Natural killer cell (primary cell): ENCODE measurements at regions not wholly inside any gene's neighbourhood (a gene's known extent, or its start where the extent isn't known, plus 50 kb on each side); places are given as distances from the start of the nearest gene placed in this dataset.

Experiments
- ATAC-seq, 3 donors: fragments of 150-1000 bp in 2 of 3; fragments of 200-7000 bp in 1 of 3; cut with Tn5 transposase; 1 replicate in 1 of 3; 2 replicates in 2 of 3; pipeline ENCODE4 v1.10.0; 2021; ENCODE audit warnings: mild to moderate bottlenecking in 2 of 3, moderate library complexity in 2 of 3
- DNase-seq, 2 donors: peaks; one replicate each; pipeline versions ENCODE4 v3.0.0 to v3.0.0-alpha.2; 2013 to 2021; ENCODE audit warnings: mixed read lengths in 1 of 2
- H3K27ac ChIP-seq: one replicate; pipeline ENCODE4 v1.5.1; 2013; ENCODE audit warnings: mild to moderate bottlenecking, low read length
- H3K27me3 ChIP-seq: one replicate; pipeline ENCODE4 v1.6.1; 2013; ENCODE audit warnings: low read length; ENCODE audit not compliant: control insufficient read depth, insufficient read depth
- H3K36me3 ChIP-seq: one replicate; pipeline ENCODE4 v1.6.1; 2013; ENCODE audit warnings: low read length; ENCODE audit not compliant: control insufficient read depth, insufficient read depth
- H3K4me1 ChIP-seq: one replicate; pipeline ENCODE4 v1.6.1; 2013; ENCODE audit warnings: low read length; ENCODE audit not compliant: control insufficient read depth, insufficient read depth
- H3K4me3 ChIP-seq: one replicate; pipeline ENCODE4 v1.5.1; 2013; ENCODE audit warnings: low read length
- H3K9me3 ChIP-seq: one replicate; pipeline ENCODE4 v1.6.1; 2013; ENCODE audit warnings: low read length; ENCODE audit not compliant: control insufficient read depth, insufficient read depth
- H3K27ac Mint-ChIP-seq, 2 donors: one replicate each; pipeline ENCODE4 v1.8.0; 2022; ENCODE audit warnings: mild to moderate bottlenecking in 2 of 2, mixed read lengths in 2 of 2, moderate library complexity in 1 of 2
- H3K27me3 Mint-ChIP-seq, 2 donors: one replicate each; pipeline ENCODE4 v1.8.0; 2022; ENCODE audit warnings: low read depth in 2 of 2, mixed read lengths in 2 of 2
- H3K36me3 Mint-ChIP-seq: one replicate; pipeline ENCODE4 v1.8.0; 2022; ENCODE audit warnings: mixed read lengths
- H3K4me1 Mint-ChIP-seq, 2 donors: one replicate each; pipeline ENCODE4 v1.8.0; 2022; ENCODE audit warnings: mixed read lengths in 2 of 2
- H3K4me3 Mint-ChIP-seq: one replicate; pipeline ENCODE4 v1.8.0; 2022; ENCODE audit warnings: mild to moderate bottlenecking, moderate library complexity, mixed read lengths
- H3K9me3 Mint-ChIP-seq, 2 donors: one replicate each; pipeline ENCODE4 v1.8.0; 2022; ENCODE audit warnings: mixed read lengths in 2 of 2
- WGBS: methylation state at CpG from one replicate; pipeline ENCODE4 v1.1.7; 2013; ENCODE audit warnings: missing lambda C conversion rate; ENCODE audit not compliant: insufficient coverage; 5-methylcytosine and 5-hydroxymethylcytosine counted together
- intact Hi-C: fragments of 100-400 bp; cut with micrococcal nuclease; formaldehyde crosslinking; loops from one replicate; pipeline ENCODE4 v1.14.2; 2022
- TF ChIP-seq, protein P1 (sequence below): fragments of 200-600 bp; IDR thresholded peaks from one replicate; pipeline ENCODE4 v1.8.0; 2022; ENCODE audit warnings: antibody characterized with exemption

GRCh38 chr17:77687921-77688320 lies 270.6 kb upstream of the TNRC6C start:
- Mint-ChIP-seq H3K27ac (no peak overlapping the region), H3K27me3 (peaks cover 6 to 25% of the 10 kb centered on the region in 2 donors), H3K4me1 (peaks cover 22 to 24% of the 10 kb centered on the region in 2 donors), H3K9me3 (no peaks in the 10 kb centered on the region), H3K4me3 (no peak overlapping the region), H3K36me3 (no peaks in the 10 kb centered on the region)
- TF ChIP-seq, protein P1, sequence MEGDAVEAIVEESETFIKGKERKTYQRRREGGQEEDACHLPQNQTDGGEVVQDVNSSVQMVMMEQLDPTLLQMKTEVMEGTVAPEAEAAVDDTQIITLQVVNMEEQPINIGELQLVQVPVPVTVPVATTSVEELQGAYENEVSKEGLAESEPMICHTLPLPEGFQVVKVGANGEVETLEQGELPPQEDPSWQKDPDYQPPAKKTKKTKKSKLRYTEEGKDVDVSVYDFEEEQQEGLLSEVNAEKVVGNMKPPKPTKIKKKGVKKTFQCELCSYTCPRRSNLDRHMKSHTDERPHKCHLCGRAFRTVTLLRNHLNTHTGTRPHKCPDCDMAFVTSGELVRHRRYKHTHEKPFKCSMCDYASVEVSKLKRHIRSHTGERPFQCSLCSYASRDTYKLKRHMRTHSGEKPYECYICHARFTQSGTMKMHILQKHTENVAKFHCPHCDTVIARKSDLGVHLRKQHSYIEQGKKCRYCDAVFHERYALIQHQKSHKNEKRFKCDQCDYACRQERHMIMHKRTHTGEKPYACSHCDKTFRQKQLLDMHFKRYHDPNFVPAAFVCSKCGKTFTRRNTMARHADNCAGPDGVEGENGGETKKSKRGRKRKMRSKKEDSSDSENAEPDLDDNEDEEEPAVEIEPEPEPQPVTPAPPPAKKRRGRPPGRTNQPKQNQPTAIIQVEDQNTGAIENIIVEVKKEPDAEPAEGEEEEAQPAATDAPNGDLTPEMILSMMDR, result no peak
- no peak for DNase-seq
- 93% methylated on average over 16 of the region's 16 CpGs for WGBS
- no peak overlapping the region for H3K4me3 ChIP-seq
- ATAC-seq, result no peak
- peaks cover 16% of the 10 kb centered on the region for H3K4me1 ChIP-seq
- no peaks in the 10 kb centered on the region for H3K27me3 ChIP-seq
- intact Hi-C loops, result no loop called here
- no peaks in the 10 kb centered on the region for H3K36me3 ChIP-seq
- H3K27ac ChIP-seq, result no peak overlapping the region
- H3K9me3 ChIP-seq, result no peaks in the 10 kb centered on the region

DNA sequence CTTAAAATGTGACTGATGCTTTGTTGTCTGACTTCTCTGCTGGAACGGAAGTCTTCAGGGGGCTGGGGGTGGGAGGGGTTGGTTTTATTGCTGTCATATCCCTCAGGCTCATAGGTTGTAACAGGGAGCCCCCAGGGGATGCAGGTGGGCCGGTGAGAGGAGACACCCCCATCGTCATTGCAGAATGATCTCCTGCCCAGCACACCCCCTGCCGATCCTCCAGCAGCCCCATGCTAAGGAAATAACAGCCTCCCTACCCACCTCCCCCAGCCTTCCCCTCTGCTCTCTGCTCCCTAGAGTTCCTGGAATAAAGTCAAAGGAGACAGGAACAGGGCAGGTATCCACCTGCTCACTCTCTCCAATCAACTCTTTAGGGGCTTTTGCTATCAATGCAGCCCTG lies 270.1 kb upstream of the TNRC6C start:
- H3K27me3 ChIP-seq, result no peaks in the 10 kb centered on the region
- H3K36me3 ChIP-seq, result no peaks in the 10 kb centered on the region
- no peaks in the 10 kb centered on the region for H3K9me3 Mint-ChIP-seq
- 87% methylated on average over 4 of the region's 4 CpGs for WGBS
- no peaks in the 10 kb centered on the region for H3K9me3 ChIP-seq
- no peak overlapping the region for H3K4me3 ChIP-seq
- DNase-seq (no peak), ATAC-seq (no peak)
- H3K36me3 Mint-ChIP-seq, result no peaks in the 10 kb centered on the region
- H3K27ac Mint-ChIP-seq, result no peak overlapping the region
- peaks cover 9 to 28% of the 10 kb centered on the region in 2 donors for H3K27me3 Mint-ChIP-seq
- intact Hi-C loops, result no loop called here
- H3K27ac ChIP-seq, result no peak overlapping the region
- TF ChIP-seq, protein P1, result no peak
- H3K4me1 ChIP-seq, result peaks cover 16% of the 10 kb centered on the region
- no peak overlapping the region for H3K4me3 Mint-ChIP-seq
- H3K4me1 Mint-ChIP-seq, result peaks cover 22 to 24% of the 10 kb centered on the region in 2 donors

GRCh38 chr17:77690271-77691161 lies 268.0 kb upstream of the TNRC6C start:
- 38% methylated on average over 23 of the region's 24 CpGs for WGBS
- intact Hi-C loops, result no loop called here
- Histone ChIP-seq H3K27me3 (no peaks in the 10 kb centered on the region), H3K9me3 (no peaks in the 10 kb centered on the region), H3K4me1 (peaks cover 16% of the 10 kb centered on the region), H3K36me3 (no peaks in the 10 kb centered on the region), H3K27ac (no peak overlapping the region), H3K4me3 (no peak overlapping the region)
- Mint-ChIP-seq H3K27ac (no peak overlapping the region), H3K9me3 (no peaks in the 10 kb centered on the region), H3K4me3 (peak overlapping the region; percentile 59), H3K4me1 (peaks cover 14 to 18% of the 10 kb centered on the region in 2 donors), H3K27me3 (peaks cover 28 to 32% of the 10 kb centered on the region in 2 donors), H3K36me3 (no peaks in the 10 kb centered on the region)
- TF ChIP-seq, protein P1, result no peak
- ATAC-seq (peak in 2 of 3 donors; percentile 29 to 68), DNase-seq (peak in 1 of 2 donors; percentile 47)
